T47D (cell line): ENCODE measurements at regions not wholly inside any gene's neighbourhood (a gene's known extent, or its start where the extent isn't known, plus 50 kb on each side); places are given as distances from the start of the nearest gene placed in this dataset.
A peak's percentile ranks its signal among the peaks of the same experiment; 100 is the strongest.

Experiments
- DNase-seq, 2 experiments: peaks; one replicate each; pipeline versions ENCODE4 v3.0.0 to v3.0.0-alpha.2; 2011 to 2012; ENCODE audit warnings: low read depth in 1 of 2, low spot score in 1 of 2
- JUND ChIP-seq: IDR thresholded peaks from 2 replicates; pipeline ENCODE4 v1.6.1; 2012; ENCODE audit warnings: low read depth
- in situ Hi-C: cut with HindIII; loops from 2 replicates; pipeline ENCODE4 v1.10.0; 2016; ENCODE audit warnings: low sequenced_read_pairs, low pct_unique_long_range_greater_than_20kb

DNA sequence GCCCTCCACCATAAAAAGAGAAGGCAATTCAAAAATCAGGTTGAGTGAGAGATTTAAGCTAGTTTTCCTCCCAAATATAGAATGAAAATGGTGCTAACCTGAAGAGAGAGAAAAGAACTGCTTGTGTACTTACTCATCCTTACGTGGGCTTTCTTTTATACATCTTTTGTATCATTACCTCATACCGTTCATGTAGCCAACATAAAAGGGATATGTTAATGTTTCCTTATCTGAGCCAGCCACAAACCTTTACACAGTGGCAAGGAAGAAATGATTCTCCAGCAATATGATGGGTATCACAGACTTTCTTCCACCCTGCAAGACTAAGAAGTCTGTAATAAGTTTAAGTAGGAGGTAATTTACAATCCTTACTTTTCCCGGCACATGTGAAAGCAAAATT is 600.8 kb upstream of the ZNF385D start:
- DNase-seq, result no peak
- no peak for TF ChIP-seq JUND
- in situ Hi-C loops, result no loop called here

DNA sequence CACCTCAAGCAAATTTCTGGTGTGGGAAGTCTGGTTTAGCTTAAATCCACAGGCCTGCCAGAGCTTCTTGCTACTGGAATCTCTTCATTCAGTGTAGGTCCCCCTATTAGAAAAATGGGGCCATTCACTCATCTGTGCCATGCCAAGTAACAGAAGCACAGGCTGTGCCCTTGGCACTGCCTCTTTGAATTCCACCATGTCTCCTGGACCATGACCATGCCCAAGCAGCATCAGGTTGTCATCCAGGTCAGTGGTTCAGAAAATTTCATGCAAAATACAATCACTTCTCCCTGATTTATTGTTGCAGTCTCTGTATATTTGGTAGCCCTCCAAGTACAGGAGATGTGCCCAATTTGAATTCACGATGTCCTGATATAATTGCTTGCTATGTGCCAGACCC is 602.1 kb upstream of the ZNF385D start:
- in situ Hi-C loops, result no loop called here
- no peak for TF ChIP-seq JUND
- no peak for DNase-seq

DNA sequence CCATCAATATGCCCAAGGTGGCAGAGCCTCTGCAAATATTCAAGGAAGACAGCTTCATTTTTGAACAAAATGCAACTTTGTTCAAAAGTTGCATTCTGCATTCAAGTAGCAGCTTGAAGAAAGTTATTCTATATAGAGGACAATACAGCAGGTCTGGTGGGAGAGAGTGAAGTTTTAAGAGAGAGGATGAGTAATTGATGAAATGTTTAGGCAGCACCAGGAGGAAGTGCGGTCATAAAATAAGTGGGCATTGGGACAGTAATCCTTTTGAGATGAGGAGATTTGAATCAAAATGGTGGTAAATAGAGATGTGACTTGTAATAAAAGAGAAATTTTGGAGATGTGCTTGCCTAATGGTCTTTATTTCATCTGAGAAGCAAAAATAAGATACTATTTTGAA is 607.3 kb upstream of the ZNF385D start:
- DNase-seq, result no peak
- no peak for TF ChIP-seq JUND
- in situ Hi-C loops, result no loop called here

DNA sequence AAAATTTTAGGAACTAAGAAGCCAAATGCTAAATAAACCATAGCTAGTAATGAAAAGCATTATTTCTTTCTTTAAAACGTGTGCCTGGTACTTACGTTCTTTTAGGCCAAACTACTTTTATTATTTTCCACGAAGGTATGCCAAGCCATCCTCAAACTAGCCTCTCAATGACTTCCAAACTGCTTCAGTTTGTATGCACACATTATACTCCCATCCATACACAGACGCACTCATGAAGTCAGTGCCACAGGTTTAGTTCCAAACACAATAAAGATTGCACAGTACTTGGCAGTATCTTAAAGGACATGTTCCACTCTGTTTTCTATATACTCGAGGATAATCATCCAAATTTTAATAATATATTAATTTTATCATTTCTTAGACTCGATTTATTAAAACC is 609.2 kb upstream of the ZNF385D start:
- TF ChIP-seq JUND, result no peak
- no peak for DNase-seq
- in situ Hi-C loops, result no loop called here

DNA sequence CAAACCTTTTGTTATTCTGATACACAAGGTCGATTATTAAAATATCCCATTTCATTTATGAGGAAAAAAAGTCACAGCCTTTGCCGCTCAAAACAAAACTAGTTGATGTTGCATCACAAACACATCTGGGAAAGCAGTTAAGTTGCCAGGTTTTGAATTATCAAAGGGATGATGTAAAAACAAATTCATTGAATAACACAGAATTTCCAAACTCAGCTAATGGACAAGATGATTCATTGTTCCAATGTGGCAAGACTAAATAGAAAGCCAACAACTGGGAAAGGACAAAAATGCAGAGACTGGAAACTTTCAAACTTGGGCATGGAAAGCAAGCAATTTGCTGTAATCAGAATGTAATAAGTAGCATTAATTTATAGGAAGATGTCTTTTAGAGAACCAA is 610.0 kb upstream of the ZNF385D start:
- DNase-seq, result no peak
- TF ChIP-seq JUND, result no peak
- in situ Hi-C loops, result no loop called here

DNA sequence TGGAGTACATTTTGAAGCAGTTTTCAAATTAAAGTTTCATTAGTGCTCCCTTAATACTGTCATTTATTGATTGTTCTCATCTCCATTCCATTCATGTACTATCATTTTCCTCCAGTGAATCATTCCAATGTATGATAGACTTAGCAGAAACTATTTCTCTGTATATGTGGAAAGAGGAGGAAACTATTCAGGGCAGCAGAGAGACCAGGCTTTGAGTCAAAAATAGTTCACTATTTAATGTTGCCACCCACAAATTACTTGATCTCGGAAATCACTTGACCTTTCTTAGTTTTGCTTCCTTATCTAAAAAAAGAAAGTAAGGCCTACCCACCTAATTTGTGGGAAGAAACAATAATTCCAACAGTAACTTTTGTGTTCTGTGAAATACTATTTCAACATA is 610.5 kb upstream of the ZNF385D start:
- no peak for DNase-seq
- no peak for TF ChIP-seq JUND
- in situ Hi-C loops, result no loop called here

DNA sequence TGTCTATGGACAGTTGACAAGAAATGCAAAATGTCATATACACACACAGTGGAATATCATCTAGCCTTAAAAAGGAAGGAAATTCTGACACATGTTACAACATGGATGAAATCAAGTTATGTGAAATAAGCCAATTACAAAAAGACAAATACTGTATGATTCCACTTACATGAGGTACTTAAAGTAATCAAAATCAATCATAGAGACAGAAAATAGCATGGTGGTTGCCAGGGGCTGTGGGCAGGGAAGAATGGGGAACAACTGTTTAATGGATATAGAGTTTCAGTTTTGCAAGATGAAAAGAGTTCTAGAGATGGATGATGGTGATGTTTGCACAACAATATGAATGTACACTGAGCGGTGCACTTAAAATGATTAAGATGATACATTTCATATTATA is 613.8 kb upstream of the ZNF385D start:
- DNase-seq, result no peak
- in situ Hi-C loops, result no loop called here

DNA sequence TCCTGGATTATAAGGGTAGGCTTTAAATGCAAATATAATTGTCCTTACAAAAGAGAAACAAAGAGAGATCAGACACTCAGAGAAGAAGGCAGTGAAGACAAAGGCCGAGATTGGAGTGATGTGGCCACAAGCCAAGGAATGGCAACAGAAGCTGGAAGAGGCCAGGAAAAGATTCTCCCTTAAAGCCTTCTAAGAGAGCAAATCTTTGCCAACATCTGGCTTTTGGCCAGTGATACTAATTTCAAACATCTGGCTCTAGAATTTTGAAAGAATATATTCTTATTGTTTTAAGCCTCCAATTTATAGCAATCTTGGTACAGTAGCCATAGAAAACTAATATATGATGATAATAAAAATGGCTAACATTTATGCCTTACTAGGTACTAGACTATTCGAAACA is 615.8 kb upstream of the ZNF385D start:
- TF ChIP-seq JUND, result no peak
- in situ Hi-C loops, result no loop called here
- DNase-seq, result no peak

More for the DNA sequence above, 613.8 kb upstream of the ZNF385D start:
- no peak for TF ChIP-seq JUND

DNA sequence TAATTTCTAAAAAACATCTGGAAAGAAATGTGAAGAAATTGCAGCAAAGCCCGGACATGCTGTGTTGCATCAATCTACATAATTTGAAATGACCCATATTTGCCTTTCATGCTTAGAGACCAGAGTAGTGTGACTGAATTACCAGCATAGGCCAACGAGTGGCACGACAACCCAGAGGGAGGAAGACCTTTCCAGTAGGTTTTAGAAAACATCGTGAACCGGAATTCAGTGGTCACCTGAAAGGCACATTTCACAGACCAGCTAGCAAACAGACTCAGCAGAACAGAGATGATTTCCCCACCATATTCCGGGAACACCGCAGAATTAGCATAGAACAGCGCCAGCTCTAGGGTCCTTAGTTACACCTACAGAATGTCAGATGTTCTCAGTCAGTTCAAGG is 620.0 kb upstream of the ZNF385D start:
- no peak for TF ChIP-seq JUND
- in situ Hi-C loops, result no loop called here
- no peak for DNase-seq

DNA sequence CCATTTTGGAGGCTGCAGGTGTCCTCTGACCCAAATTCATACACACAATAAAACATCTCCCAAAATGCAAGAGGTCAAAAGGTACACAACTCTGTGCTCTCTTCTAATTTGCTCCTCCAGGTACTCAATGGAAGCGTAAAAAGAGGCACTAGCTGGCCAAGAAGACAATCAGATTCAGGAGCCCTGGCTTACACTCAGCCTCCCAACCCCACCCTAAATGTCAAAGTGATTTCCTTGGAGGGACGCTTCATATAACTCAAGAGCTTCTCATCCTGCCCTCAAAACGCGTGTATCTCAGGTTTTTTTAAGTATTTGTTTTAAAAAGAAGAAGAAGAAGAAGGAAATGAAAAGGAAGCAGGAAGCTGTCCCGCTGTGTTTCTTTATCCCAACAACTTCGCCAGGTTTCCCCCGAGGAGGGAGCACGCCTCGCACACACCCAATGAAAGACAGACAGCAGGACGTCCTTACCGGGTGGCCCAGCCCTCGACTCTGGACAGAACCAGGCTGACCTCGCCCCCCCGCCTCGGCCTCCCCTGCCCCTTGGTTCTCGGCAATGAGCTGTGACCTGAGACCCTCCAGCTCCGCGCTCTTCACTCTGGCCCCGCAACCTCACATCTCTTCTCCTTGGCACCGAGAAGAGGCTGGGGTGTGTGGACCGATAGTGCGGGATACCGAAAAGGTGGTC is 620.7 kb upstream of the ZNF385D start:
- in situ Hi-C loops, result no loop called here
- no peak for TF ChIP-seq JUND
- DNase-seq, result no peak

DNA sequence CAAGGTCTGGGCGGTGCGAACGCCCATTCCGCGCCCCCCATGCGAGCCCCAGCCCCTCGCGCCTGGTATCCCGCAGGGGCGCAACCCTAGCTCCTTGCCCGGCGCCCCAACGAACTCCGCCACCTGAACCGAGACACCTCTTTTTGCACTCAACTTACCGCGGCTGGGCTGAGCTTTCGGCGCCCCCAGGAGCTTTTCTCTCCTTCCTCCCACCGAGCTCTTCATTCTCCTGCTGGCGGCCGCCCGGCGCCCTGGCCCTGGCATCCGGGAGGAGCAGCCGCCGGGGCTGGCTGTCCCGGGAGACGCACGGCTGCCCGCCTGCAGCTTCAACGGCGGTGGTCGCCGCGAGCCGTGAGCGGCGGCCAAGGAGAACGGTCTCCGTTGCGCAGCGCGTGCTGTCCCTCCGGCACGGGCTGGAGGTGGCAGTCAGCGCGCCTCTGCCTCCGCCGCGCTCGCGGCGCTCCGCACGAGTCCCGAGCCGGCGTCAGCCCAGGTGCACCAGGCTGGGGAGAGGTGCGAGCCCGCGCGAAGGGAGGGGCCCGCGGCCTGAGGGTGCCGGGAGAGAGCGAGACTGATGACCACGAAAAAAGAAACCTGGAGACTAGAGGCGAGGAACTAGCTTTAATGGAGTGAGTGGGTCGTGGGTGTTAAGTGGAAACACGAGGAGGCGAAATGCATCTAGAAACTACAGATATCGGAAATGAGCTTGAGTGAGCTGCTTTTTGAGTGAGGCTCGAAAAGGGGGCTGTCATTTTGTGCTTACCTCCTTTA is 621.5 kb upstream of the ZNF385D start:
- TF ChIP-seq JUND, result no peak
- DNase-seq, result peak in 1 of 2 experiments; percentile 17
- in situ Hi-C loops, result no loop called here

DNA sequence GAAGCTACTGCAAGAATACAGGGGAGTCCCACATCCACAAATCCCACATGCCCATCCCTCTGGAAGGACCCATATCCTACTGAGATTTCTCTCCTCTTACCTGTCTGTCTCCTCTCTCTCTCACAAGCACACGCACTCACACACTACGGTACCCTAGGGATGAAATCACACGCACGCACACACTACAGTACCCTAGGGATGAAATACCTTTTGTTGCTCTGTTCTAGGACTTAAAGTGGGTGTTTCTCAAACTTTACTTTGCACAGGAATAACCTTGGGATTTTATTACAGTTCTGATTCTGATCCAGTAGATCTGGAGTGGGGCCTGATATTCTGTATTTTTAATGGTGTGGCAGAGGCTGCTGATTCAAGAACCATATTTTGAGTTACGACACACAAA is 622.2 kb upstream of the ZNF385D start:
- in situ Hi-C loops, result no loop called here
- no peak for DNase-seq
- TF ChIP-seq JUND, result no peak

DNA sequence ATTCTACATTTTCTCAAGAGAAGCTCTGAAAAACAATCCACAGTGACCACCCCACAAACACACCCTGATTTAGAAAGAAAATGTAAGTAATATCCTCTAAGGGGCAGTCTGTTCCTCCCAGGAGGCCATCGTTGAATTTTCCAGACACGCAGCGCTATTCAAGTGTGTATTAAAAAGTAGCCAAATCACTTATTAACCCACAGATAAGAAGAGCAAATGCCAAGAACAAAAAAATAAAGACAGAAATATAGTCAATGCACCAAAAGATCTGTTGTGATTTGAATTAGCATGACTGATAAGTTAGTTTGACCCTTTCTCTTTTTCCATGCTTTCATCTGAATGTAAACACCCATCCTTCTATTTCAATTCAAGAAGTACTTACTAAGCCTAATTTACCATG is 622.8 kb upstream of the ZNF385D start:
- no peak for TF ChIP-seq JUND
- no peak for DNase-seq
- in situ Hi-C loops, result no loop called here

DNA sequence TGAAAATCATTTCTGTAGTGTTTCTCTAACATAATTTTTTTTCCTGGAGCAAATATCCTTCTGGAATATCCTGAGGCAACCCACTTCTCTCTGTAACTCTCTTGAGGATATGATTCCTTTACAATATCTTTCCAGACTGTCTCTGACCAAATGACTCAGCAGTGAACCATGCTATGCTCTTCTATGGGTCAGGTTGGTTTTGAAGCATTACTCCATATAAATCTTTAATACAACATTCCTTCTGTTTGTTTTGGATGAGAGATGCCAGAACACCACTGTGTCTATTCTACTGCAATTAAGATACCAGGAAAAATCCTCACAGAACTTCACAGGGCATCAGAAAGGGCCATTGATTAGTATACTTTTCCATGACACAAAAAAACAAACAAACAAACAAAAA is 626.4 kb upstream of the ZNF385D start:
- no peak for TF ChIP-seq JUND
- no peak for DNase-seq

More for the DNA sequence above, 626.4 kb upstream of the ZNF385D start:
- in situ Hi-C loops, result no loop called here
